ENCODE measurements at regions not wholly inside any gene's neighbourhood (a gene's known extent, or its start where the extent isn't known, plus 50 kb on each side); places are given as distances from the start of the nearest gene placed in this dataset.
"Not testable (repeated sequence)": the region's sequence is repeated elsewhere in the genome, so short reads cannot be mapped to it uniquely, and the experiment has no call there.

DNA sequence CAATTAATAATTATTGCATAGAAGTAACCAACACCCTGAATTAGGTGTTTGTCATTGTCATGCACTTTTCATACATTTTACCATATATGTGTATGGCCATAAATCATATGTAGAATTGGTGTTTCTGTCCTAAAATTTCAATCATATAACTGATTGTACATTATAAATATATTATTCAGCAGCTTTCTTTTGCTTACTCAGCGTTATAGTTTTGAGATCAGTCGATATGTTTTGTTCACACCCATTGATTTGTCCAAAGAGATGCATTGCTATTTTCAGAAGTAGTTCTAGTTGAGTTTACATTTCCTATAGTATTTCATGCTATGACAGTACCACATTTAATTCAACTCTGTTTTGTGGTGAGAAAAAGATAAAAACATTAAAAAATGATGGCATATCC, 50.5 kb upstream of the PARP4 start:
- no peak for DNase-seq

GRCh38 chr13:24563971-24564370, 51.4 kb upstream of the PARP4 start:
- DNase-seq: not testable (repeated sequence)

- DNase-seq: no peak
Measured at GRCh38 chr13:24564881-24565280, 52.3 kb upstream of the PARP4 start.

- DNase-seq: not testable (repeated sequence)
Measured at GRCh38 chr13:24567593-24567992, 55.0 kb upstream of the PARP4 start.

DNA sequence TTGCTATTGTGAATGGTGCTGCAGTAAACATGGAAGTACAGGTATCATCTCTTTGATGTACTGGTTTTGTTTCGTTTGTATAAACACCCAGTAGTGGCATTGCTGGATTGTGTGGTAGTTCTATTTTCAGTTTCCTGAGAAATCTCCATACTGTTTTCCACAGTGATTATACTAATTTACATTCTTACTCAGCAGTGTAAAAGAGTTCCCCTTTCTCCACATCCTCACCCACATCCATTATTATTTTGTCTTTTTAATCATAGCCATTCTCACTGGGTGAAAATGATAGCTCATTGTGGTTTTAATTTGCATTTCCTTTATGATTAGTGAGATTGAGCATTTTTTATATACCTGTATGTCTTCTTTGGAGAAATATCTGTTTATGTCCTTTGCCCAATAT, 62.3 kb upstream of the PARP4 start:
- DNase-seq: peak; percentile 22

DNA sequence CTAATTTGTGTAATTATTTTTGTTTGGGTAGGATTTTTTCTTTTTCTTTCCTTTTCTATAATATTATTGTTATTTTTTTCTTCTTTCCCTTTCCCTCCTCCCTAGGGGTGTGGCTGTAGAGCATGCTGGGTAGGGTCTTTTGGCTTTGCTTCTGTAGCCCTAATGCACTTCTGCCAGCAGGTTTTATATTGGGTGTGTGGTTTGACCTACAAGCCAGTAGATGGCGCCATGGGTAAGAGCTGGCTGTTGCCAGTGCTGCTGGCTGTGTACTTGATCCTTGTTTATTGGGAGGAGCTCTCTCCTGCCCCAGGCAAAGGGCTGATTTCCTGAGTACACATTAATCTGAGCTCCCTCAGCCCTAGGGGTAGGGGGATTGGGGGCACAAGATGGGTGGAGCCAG, 67.7 kb upstream of the PARP4 start:
- peak; percentile 62 for DNase-seq

- DNase-seq: peak; percentile 71
Measured at GRCh38 chr13:24581578-24581977, 69.0 kb upstream of the PARP4 start.

DNA sequence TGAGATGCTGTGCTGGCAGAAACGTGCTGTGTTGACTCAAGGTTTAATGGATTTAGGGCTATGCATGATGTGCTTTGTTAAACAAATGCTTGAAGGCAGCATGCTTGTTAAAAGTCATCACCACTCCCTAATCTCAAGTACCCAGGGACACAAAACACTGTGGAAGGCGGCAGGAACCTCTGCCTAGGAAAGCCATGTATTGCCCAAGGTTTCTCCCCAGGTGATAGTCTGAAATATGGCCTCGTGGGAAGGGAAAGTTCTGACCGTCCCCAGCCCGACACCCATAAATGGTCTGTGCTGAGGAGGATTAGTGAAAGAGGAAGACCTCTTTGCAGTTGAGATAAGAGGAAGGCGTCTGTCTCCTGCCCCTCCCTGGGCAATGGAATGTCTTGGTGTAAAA, 79.1 kb upstream of the PARP4 start:
- DNase-seq: not testable (repeated sequence)

GRCh38 chr13:24597906-24598670, 82.1 kb upstream of the ATP12A start:
- DNase-seq: not testable (repeated sequence)

- DNase-seq: peak; percentile 42
Measured at GRCh38 chr13:24599019-24599791, 81.0 kb upstream of the ATP12A start.

- DNase-seq: peak; percentile 41
Measured at GRCh38 chr13:24605923-24606372, 74.3 kb upstream of the ATP12A start.

- DNase-seq: no peak
Measured at GRCh38 chr13:24606486-24607170, 73.6 kb upstream of the ATP12A start.

GRCh38 chr13:24610956-24611355, 69.3 kb upstream of the ATP12A start:
- no peak for DNase-seq

- no peak for DNase-seq
Measured at GRCh38 chr13:24612726-24613125, 67.5 kb upstream of the ATP12A start.

DNA sequence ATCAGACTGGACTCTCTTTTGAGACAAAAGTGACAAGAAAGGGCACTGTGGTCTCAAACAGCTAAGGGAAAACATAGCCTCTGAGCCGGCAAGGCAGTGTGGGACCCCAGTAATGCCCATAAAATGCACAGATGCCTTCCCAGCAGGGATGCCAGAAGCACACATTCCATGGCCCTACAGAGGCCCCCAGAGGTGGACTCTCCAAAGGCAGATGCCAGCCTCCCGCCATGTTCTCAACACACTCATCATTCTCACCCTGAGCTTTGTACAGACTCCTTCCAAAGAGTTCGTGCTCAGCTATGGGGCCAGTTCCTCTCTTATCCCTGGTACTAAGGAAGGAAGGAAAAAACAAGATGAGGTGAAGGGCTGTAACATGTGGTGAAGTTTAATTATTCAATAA, 67.1 kb upstream of the ATP12A start:
- DNase-seq: no peak

GRCh38 chr13:24613755-24614154, 66.5 kb upstream of the ATP12A start:
- no peak for DNase-seq

GRCh38 chr13:24614306-24615080, 65.7 kb upstream of the ATP12A start:
- DNase-seq: no peak

- DNase-seq: no peak
Measured at GRCh38 chr13:24615114-24615513, 65.1 kb upstream of the ATP12A start.

- DNase-seq: no peak
Measured at GRCh38 chr13:24615911-24616472, 64.2 kb upstream of the ATP12A start.

- DNase-seq: no peak
Measured at GRCh38 chr13:24616514-24616913, 63.7 kb upstream of the ATP12A start.

DNA sequence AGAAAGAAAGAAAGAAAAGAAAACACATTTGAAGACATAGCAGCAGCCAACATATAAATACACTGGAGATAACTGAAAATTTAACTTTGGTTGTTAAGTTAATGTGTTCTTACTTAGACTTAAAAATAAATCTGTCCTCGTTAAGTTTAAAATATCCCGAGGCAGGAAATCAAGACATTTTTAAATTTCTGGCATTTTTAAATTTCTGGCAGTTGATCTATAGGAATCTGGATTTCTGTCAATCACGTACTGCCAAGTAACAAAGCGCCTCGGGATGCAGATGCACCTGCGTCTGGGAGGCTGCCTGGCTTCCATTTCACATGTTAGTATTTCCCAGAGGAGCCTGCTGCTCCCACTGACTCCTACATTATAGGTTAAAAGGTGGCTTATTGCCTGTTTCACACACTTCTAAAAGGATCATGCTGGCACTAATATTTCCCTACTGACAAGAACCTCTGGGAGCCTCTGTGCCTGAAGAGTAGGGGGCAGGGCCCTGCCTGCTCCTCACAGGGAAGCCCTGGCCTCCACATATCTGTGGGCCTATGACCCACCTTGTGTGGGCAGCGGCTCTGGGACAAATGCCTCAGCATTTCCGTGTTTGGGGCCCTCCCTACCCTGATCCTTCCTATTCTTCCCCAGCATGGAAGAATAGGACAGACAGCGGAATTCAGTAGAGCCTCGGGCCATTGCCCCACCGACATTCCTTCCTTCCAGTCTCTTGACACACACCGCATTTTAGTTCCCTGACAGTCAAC, 62.8 kb upstream of the ATP12A start:
- DNase-seq: no peak

Data from activated CD4-positive, alpha-beta T cell treated with anti-CD3 and anti-CD28 coated beads, Interleukin-2, Interleukin-6, amounts not matched to agents 100 ng/mL and 50 ng/mL, durations not matched to agents 16 hours and 8 hours (primary cell).